ENCODE measurements at regions not wholly inside any gene's neighbourhood (a gene's known extent, or its start where the extent isn't known, plus 50 kb on each side); places are given as distances from the start of the nearest gene placed in this dataset.

- TF ChIP-seq CTCF (IDR thresholded peaks at IDR 0.05; ENCODE audit: low read depth, low read length, missing control alignments), result no peak
- no peak for DNase-seq (ENCODE audit: low read depth)
- in situ Hi-C loops (cut with HindIII; ENCODE audit: low sequenced_read_pairs), result no loop called here
- no peak overlapping the region for H3K4me3 ChIP-seq (ENCODE audit: low read depth, low read length)
These were observed 321.4 kb upstream of the DPH6 start for GRCh38 chr15:35867356-35867755.

GRCh38 chr15:35871282-35871681, 325.3 kb upstream of the DPH6 start:
- in situ Hi-C loops (cut with HindIII; ENCODE audit: low sequenced_read_pairs), result no loop called here
- no peak for TF ChIP-seq CTCF (IDR thresholded peaks at IDR 0.05; ENCODE audit: low read depth, low read length, missing control alignments)

GRCh38 chr15:35871812-35872211, 325.8 kb upstream of the DPH6 start:
- in situ Hi-C loops (cut with HindIII; ENCODE audit: low sequenced_read_pairs), result no loop called here
- TF ChIP-seq CTCF (IDR thresholded peaks at IDR 0.05; ENCODE audit: low read depth, low read length, missing control alignments), result no peak
- no peak for DNase-seq (ENCODE audit: low read depth)
- H3K4me3 ChIP-seq (ENCODE audit: low read depth, low read length), result no peak overlapping the region

More at GRCh38 chr15:35871282-35871681, 325.3 kb upstream of the DPH6 start:
- H3K4me3 ChIP-seq (ENCODE audit: low read depth, low read length), result no peak overlapping the region
- no peak for DNase-seq (ENCODE audit: low read depth)

- DNase-seq (ENCODE audit: low read depth), result no peak
- in situ Hi-C loops (cut with HindIII; ENCODE audit: low sequenced_read_pairs), result no loop called here
- TF ChIP-seq CTCF (IDR thresholded peaks at IDR 0.05; ENCODE audit: low read depth, low read length, missing control alignments), result no peak
- H3K4me3 ChIP-seq (ENCODE audit: low read depth, low read length), result no peak overlapping the region
These were observed 326.6 kb upstream of the DPH6 start for GRCh38 chr15:35872577-35872976.

- peak; percentile 22 for DNase-seq (ENCODE audit: low read depth)
- no peak for TF ChIP-seq CTCF (IDR thresholded peaks at IDR 0.05; ENCODE audit: low read depth, low read length, missing control alignments)
- H3K4me3 ChIP-seq (ENCODE audit: low read depth, low read length), result no peak overlapping the region
- in situ Hi-C loops (cut with HindIII; ENCODE audit: low sequenced_read_pairs), result no loop called here
These were observed 328.4 kb upstream of the DPH6 start for GRCh38 chr15:35874260-35874905.

GRCh38 chr15:35876762-35877161, 330.8 kb upstream of the DPH6 start:
- in situ Hi-C loops (cut with HindIII; ENCODE audit: low sequenced_read_pairs), result no loop called here
- H3K4me3 ChIP-seq (ENCODE audit: low read depth, low read length), result no peak overlapping the region

More at GRCh38 chr15:35876762-35877161, 330.8 kb upstream of the DPH6 start:
- no peak for DNase-seq (ENCODE audit: low read depth)
- no peak for TF ChIP-seq CTCF (IDR thresholded peaks at IDR 0.05; ENCODE audit: low read depth, low read length, missing control alignments)
